H1 (cell line): ENCODE measurements at regions not wholly inside any gene's neighbourhood (a gene's known extent, or its start where the extent isn't known, plus 50 kb on each side); places are given as distances from the start of the nearest gene placed in this dataset.

Experiments used
- CTCF ChIA-PET: fragments of 300-600 bp; sonication (Branson Sonifier 250); formaldehyde crosslinking; loops from one replicate; lab custom pipeline; 2021; ENCODE audit not compliant: partially characterized antibody; lab: Charles Lee
- POLR2A ChIA-PET: fragments of 300-600 bp; sonication (Branson Sonifier 250); formaldehyde crosslinking; loops from one replicate; lab custom pipeline; 2021; ENCODE audit warnings: inconsistent platforms; ENCODE audit not compliant: partially characterized antibody; lab: Charles Lee
- DNase-seq, 2 experiments: peaks; one replicate each; pipeline versions ENCODE4 v3.0.0 to v3.0.0-alpha.2; 2010 to 2022; ENCODE audit warnings: low spot score in 2 of 2, low read depth in 1 of 2, mixed read lengths in 1 of 2
- FAIRE-seq: peaks from 2 replicates; lab custom pipeline; 2011; peaks lifted over from hg19 to GRCh38; lab: Jason Lieb, UNC
- H2AFZ ChIP-seq: 2 replicates; pipeline ENCODE4 v1.8.1; 2012; ENCODE audit warnings: low read length, inconsistent platforms
- H2AK5ac ChIP-seq: 2 replicates; pipeline ENCODE4 v1.6.1; 2013; ENCODE audit warnings: low read depth, low read length
- H2BK120ac ChIP-seq: replicated peaks from 2 replicates; pipeline ENCODE3; 2013; ENCODE audit warnings: low read depth, low read length, inconsistent platforms
- H2BK12ac ChIP-seq: 2 replicates; pipeline ENCODE4 v1.6.1; 2013; ENCODE audit warnings: low read depth, low read length
- H2BK15ac ChIP-seq: 2 replicates; pipeline ENCODE4 v1.6.1; 2013; ENCODE audit warnings: low read length
- H2BK20ac ChIP-seq: 2 replicates; pipeline ENCODE4 v1.6.1; 2013; ENCODE audit warnings: low read length
- H2BK5ac ChIP-seq: 2 replicates; pipeline ENCODE4 v1.6.1; 2013; ENCODE audit warnings: low read depth, low read length
- H3K14ac ChIP-seq: 2 replicates; pipeline ENCODE4 v1.6.1; 2013; ENCODE audit warnings: inconsistent platforms; ENCODE audit not compliant: insufficient read length
- H3K18ac ChIP-seq: 2 replicates; pipeline ENCODE4 v1.6.1; 2013; ENCODE audit warnings: low read length; ENCODE audit errors: extremely low read depth
- H3K23ac ChIP-seq: 2 replicates; pipeline ENCODE4 v1.6.1; 2013; ENCODE audit warnings: inconsistent platforms; ENCODE audit not compliant: insufficient read length
- H3K23me2 ChIP-seq: 2 replicates; pipeline ENCODE4 v1.6.1; 2013; ENCODE audit warnings: low read depth, low read length
- H3K27ac ChIP-seq: 2 replicates; pipeline ENCODE4 v1.6.1; 2011; ENCODE audit warnings: low read depth, low read length, inconsistent platforms
- H3K27me3 ChIP-seq, 4 experiments: replicated peaks in 1 of 4; 1 replicate in 1 of 4; 2 replicates in 3 of 4; pipeline versions ENCODE4 v1.6.1 to v1.8.1; 2011 to 2013; ENCODE audit warnings: low read length in 3 of 4, mild to moderate bottlenecking in 3 of 4, inconsistent platforms in 2 of 4, mixed read lengths in 2 of 4, moderate library complexity in 1 of 4; ENCODE audit not compliant: control insufficient read depth in 3 of 4, insufficient read depth in 3 of 4; ENCODE audit errors: extremely low read depth in 1 of 4
- H3K36me3 ChIP-seq, 4 experiments: 2 replicates each; pipeline versions ENCODE4 v1.6.1 to v1.8.1; 2011 to 2013; ENCODE audit warnings: mild to moderate bottlenecking in 4 of 4, low read length in 3 of 4, moderate library complexity in 2 of 4, control low read depth in 1 of 4, inconsistent platforms in 1 of 4; ENCODE audit not compliant: insufficient read depth in 4 of 4, control insufficient read depth in 2 of 4
- H3K4ac ChIP-seq: replicated peaks from 2 replicates; pipeline ENCODE3; 2013; ENCODE audit warnings: low read length, low read depth, mixed read lengths, inconsistent platforms; ENCODE audit not compliant: insufficient read length
- H3K4me1 ChIP-seq, 4 experiments: replicated peaks in 1 of 4; 1 replicate in 1 of 4; 2 replicates in 3 of 4; pipeline versions ENCODE4 v1.6.1 to v1.8.1; 2011 to 2013; ENCODE audit warnings: low read length in 3 of 4, inconsistent platforms in 2 of 4, mixed read lengths in 1 of 4; ENCODE audit not compliant: insufficient read depth in 4 of 4, control insufficient read depth in 3 of 4
- H3K4me2 ChIP-seq, 2 experiments: 2 replicates each; pipeline versions ENCODE4 v1.6.1 to v1.8.1; 2011 to 2013; ENCODE audit warnings: low read depth in 2 of 2, low read length in 2 of 2, control low read depth in 1 of 2, inconsistent platforms in 1 of 2, mild to moderate bottlenecking in 1 of 2; ENCODE audit not compliant: insufficient read depth in 1 of 2
- H3K4me3 ChIP-seq, 4 experiments: fragments of 200-600, 300-600 bp in 1 of 4; sonication (generic), shearing (Covaris generic), sonication (Bioruptor Twin) in 1 of 4; 2 replicates each; pipeline versions ENCODE4 v1.5.1 to v1.8.1; 2011 to 2016; ENCODE audit warnings: low read length in 4 of 4, low read depth in 3 of 4, control low read depth in 2 of 4, inconsistent platforms in 2 of 4, mild to moderate bottlenecking in 2 of 4, mixed read lengths in 1 of 4, moderate library complexity in 1 of 4; ENCODE audit not compliant: insufficient read depth in 2 of 4; ENCODE audit errors: extremely low read depth in 1 of 4
- H3K56ac ChIP-seq: replicated peaks from 2 replicates; pipeline ENCODE3; 2013; ENCODE audit warnings: low read depth, mild to moderate bottlenecking, mixed read lengths, low read length, inconsistent platforms; ENCODE audit not compliant: insufficient read length
- H3K79me1 ChIP-seq: 2 replicates; pipeline ENCODE4 v1.6.1; 2013; ENCODE audit warnings: low read depth, low read length, control low read depth
- H3K79me2 ChIP-seq, 2 experiments: 2 replicates each; pipeline versions ENCODE4 v1.6.1 to v1.8.1; 2012 to 2013; ENCODE audit warnings: low read length in 2 of 2, mild to moderate bottlenecking in 2 of 2, inconsistent platforms in 1 of 2; ENCODE audit not compliant: insufficient read depth in 2 of 2, control insufficient read depth in 1 of 2
- H3K9ac ChIP-seq, 4 experiments: replicated peaks in 1 of 4; 1 replicate in 1 of 4; 2 replicates in 3 of 4; pipeline versions ENCODE4 v1.6.1 to v1.8.1; 2011 to 2013; ENCODE audit warnings: low read depth in 3 of 4, low read length in 3 of 4, control low read depth in 2 of 4, mild to moderate bottlenecking in 2 of 4, moderate library complexity in 2 of 4, inconsistent platforms in 1 of 4; ENCODE audit errors: extremely low read depth in 1 of 4
- H3K9me3 ChIP-seq, 2 experiments: 2 replicates each; pipeline versions ENCODE4 v1.6.1 to v1.8.1; 2012 to 2013; ENCODE audit warnings: mild to moderate bottlenecking in 2 of 2, moderate library complexity in 2 of 2, control low read depth in 1 of 2, inconsistent platforms in 1 of 2, low read depth in 1 of 2, low read length in 1 of 2, mixed read lengths in 1 of 2; ENCODE audit not compliant: insufficient read depth in 2 of 2
- H4K20me1 ChIP-seq, 2 experiments: replicated peaks in 1 of 2; 2 replicates each; pipeline versions ENCODE3 to v1.8.1; 2011 to 2013; ENCODE audit warnings: inconsistent platforms in 2 of 2, low read length in 2 of 2, mild to moderate bottlenecking in 1 of 2; ENCODE audit not compliant: insufficient read depth in 2 of 2, control insufficient read depth in 1 of 2
- H4K5ac ChIP-seq: 2 replicates; pipeline ENCODE4 v1.6.1; 2013; ENCODE audit warnings: low read length, low read depth, mixed read lengths, inconsistent platforms; ENCODE audit not compliant: insufficient read length
- H4K8ac ChIP-seq: 2 replicates; pipeline ENCODE4 v1.8.0; 2013; ENCODE audit warnings: mild to moderate bottlenecking, moderate library complexity, low read length, inconsistent platforms; ENCODE audit not compliant: insufficient read depth; ENCODE audit errors: extremely low read depth
- H4K91ac ChIP-seq: replicated peaks from 2 replicates; pipeline ENCODE3; 2013; ENCODE audit warnings: low read length, mixed read lengths, inconsistent platforms; ENCODE audit not compliant: insufficient read length
- BCL11A ChIP-seq, 2 experiments: IDR thresholded peaks; one replicate each; pipeline ENCODE4 v1.6.1; 2011; ENCODE audit warnings: low read depth in 2 of 2, low read length in 2 of 2, mild to moderate bottlenecking in 2 of 2
- CBX8 ChIP-seq: fragments of 300-800, 300-1000 bp; sonication (generic); IDR thresholded peaks from 2 replicates; pipeline ENCODE4 v1.7.1; 2016; ENCODE audit warnings: low read depth, low read length, borderline replicate concordance
- EGR1 ChIP-seq: IDR thresholded peaks from 2 replicates; pipeline ENCODE4 v1.6.1; 2011; ENCODE audit warnings: low read depth, low read length, borderline replicate concordance
- EP300 ChIP-seq, 2 experiments: IDR thresholded peaks; 1 replicate in 1 of 2; 2 replicates in 1 of 2; pipeline ENCODE4 v1.6.1; 2011 to 2012; ENCODE audit warnings: low read depth in 2 of 2, low read length in 2 of 2, mild to moderate bottlenecking in 2 of 2, borderline replicate concordance in 1 of 2, inconsistent platforms in 1 of 2, moderate library complexity in 1 of 2
- FOSL1 ChIP-seq: IDR thresholded peaks from 2 replicates; pipeline ENCODE4 v1.6.1; 2011; ENCODE audit warnings: mild to moderate bottlenecking, low read depth, low read length, moderate library complexity; ENCODE audit not compliant: insufficient read depth
- JUND ChIP-seq: IDR thresholded peaks from 2 replicates; pipeline ENCODE4 v1.6.1; 2011; ENCODE audit warnings: mild to moderate bottlenecking, improper control_type of control experiment, low read length
- KDM1A ChIP-seq: fragments of 200-600, 300-600 bp; sonication (generic); IDR thresholded peaks from 2 replicates; pipeline ENCODE4 v1.7.1; 2016; ENCODE audit warnings: mild to moderate bottlenecking, low read length, borderline replicate concordance
- RBBP5 ChIP-seq: IDR thresholded peaks from 2 replicates; pipeline ENCODE4 v1.7.1; 2012; ENCODE audit warnings: low read depth, mild to moderate bottlenecking, inconsistent platforms, low read length, moderate library complexity, borderline replicate concordance
- SIX5 ChIP-seq: IDR thresholded peaks from 2 replicates; pipeline ENCODE4 v1.6.1; 2011; ENCODE audit warnings: mild to moderate bottlenecking, low read depth, low read length
- SP4 ChIP-seq: IDR thresholded peaks from 2 replicates; pipeline ENCODE4 v1.6.1; 2012; ENCODE audit warnings: low read length, inconsistent platforms
- SUZ12 ChIP-seq: fragments of 200-600 bp; sonication (generic); IDR thresholded peaks from 2 replicates; pipeline ENCODE4 v1.6.1; 2012; ENCODE audit warnings: mild to moderate bottlenecking, inconsistent platforms, low read length, moderate library complexity, mixed read lengths
- TEAD4 ChIP-seq: IDR thresholded peaks from 2 replicates; pipeline ENCODE4 v1.6.1; 2012; ENCODE audit warnings: low read depth, low read length, inconsistent platforms, mixed read lengths
- WGBS, 2 experiments: shearing (Covaris generic) in 1 of 2; methylation state at CpG; one replicate each; pipeline versions ENCODE4 v1.1.6 to v1.1.7; 2013 to 2015; ENCODE audit warnings: low lambda C conversion rate in 2 of 2, mixed read lengths in 2 of 2, inconsistent platforms in 1 of 2, low coverage in 1 of 2, missing lambda C conversion rate in 1 of 2; ENCODE audit not compliant: insufficient replicate concordance in 2 of 2, insufficient coverage in 1 of 2, insufficient read length in 1 of 2; ENCODE audit errors: extremely low coverage in 1 of 2, missing lambda C conversion rate in 1 of 2; 5-methylcytosine and 5-hydroxymethylcytosine counted together
- TF ChIP-seq, protein P1 (sequence below), 3 experiments: IDR thresholded peaks; 1 replicate in 2 of 3; 2 replicates in 1 of 3; pipeline versions ENCODE4 v1.5.1 to v1.6.1; 2011; ENCODE audit warnings: low read length in 3 of 3, mild to moderate bottlenecking in 3 of 3, inconsistent platforms in 2 of 3, low read depth in 1 of 3, moderate library complexity in 1 of 3; ENCODE audit not compliant: insufficient read depth in 1 of 3; ENCODE audit errors: control extremely low read depth in 1 of 3

DNA sequence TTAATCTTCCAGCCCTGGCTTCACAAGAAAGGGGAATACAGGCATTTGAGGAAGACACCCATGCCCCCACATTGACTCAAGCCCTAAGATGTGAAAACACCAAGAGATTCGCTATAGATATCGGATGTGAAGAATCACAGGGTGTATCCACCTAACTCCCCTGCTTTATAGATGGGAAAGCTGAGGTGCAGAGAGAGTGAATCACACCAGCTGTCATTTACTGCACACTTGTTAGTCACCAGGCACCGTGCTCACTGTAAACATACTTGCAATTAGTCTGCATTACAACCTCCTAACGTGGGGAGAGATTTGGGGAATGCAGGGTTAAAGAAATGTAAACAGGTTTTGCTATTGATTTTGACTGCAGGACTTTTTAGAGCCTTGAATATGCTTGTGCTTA lies 325.5 kb downstream of the C16orf95 start:
- Histone ChIP-seq H4K20me1 (no peaks in the 10 kb centered on the region), H3K23me2 (no peaks in the 10 kb centered on the region), H2BK15ac (no peak overlapping the region), H3K4me1 (no peaks in the 10 kb centered on the region; a peak in 1 of 7 replicates), H3K9me3 (peaks cover 0 to 5% of the 10 kb centered on the region in 2 experiments; a peak in 2 of 4 replicates), H2BK5ac (no peak overlapping the region), H3K4me2 (no peak overlapping the region), H2BK20ac (no peak overlapping the region), H3K79me2 (no peaks in the 10 kb centered on the region), H2BK12ac (no peak overlapping the region), H3K23ac (no peak overlapping the region), H3K14ac (no peak overlapping the region), H2AFZ (no peak overlapping the region), H3K18ac (no peak overlapping the region), H4K8ac (no peak overlapping the region), H4K5ac (no peak overlapping the region), H3K9ac (no peak overlapping the region), H3K4ac (no peak overlapping the region), H2AK5ac (no peak overlapping the region), H3K79me1 (no peaks in the 10 kb centered on the region), H3K56ac (no peak overlapping the region), H3K4me3 (no peak overlapping the region), H3K27ac (no peak overlapping the region), H3K36me3 (no peaks in the 10 kb centered on the region), H2BK120ac (no peak overlapping the region), H4K91ac (no peak overlapping the region), H3K27me3 (no peaks in the 10 kb centered on the region)
- FAIRE-seq = no peak
- POLR2A ChIA-PET = no interaction called here
- TF ChIP-seq FOSL1 = no peak
- TF ChIP-seq SIX5 = no peak
- no peak for TF ChIP-seq JUND
- no peak for TF ChIP-seq KDM1A
- TF ChIP-seq SUZ12 = no peak
- no peak for TF ChIP-seq RBBP5
- no peak for TF ChIP-seq BCL11A (IDR thresholded peaks at IDR 0.05; ENCODE audit: low read depth in 2 of 2, low read length in 2 of 2)
- TF ChIP-seq SP4 = no peak
- TF ChIP-seq EGR1 = no peak
- TF ChIP-seq CBX8 = no peak
- TF ChIP-seq TEAD4 = no peak
- TF ChIP-seq EP300 (IDR thresholded peaks at IDR 0.05; ENCODE audit: borderline replicate concordance in 1 of 2, low read depth in 2 of 2, low read length in 2 of 2) = no peak
- TF ChIP-seq, protein P1, sequence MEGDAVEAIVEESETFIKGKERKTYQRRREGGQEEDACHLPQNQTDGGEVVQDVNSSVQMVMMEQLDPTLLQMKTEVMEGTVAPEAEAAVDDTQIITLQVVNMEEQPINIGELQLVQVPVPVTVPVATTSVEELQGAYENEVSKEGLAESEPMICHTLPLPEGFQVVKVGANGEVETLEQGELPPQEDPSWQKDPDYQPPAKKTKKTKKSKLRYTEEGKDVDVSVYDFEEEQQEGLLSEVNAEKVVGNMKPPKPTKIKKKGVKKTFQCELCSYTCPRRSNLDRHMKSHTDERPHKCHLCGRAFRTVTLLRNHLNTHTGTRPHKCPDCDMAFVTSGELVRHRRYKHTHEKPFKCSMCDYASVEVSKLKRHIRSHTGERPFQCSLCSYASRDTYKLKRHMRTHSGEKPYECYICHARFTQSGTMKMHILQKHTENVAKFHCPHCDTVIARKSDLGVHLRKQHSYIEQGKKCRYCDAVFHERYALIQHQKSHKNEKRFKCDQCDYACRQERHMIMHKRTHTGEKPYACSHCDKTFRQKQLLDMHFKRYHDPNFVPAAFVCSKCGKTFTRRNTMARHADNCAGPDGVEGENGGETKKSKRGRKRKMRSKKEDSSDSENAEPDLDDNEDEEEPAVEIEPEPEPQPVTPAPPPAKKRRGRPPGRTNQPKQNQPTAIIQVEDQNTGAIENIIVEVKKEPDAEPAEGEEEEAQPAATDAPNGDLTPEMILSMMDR (IDR thresholded peaks at IDR 0.05; ENCODE audit: control extremely low read depth in 1 of 3, insufficient read depth in 1 of 3, low read depth in 1 of 3, low read length in 3 of 3) = no peak
- CTCF ChIA-PET = no interaction called here
- DNase-seq = no peak
- 79% methylated on average over 4 of the region's 4 CpGs; no CpG with 5 or more reads in 1 of the 2 experiments for WGBS, 2 experiments
